ENCODE measurements at regions not wholly inside any gene's neighbourhood (a gene's known extent, or its start where the extent isn't known, plus 50 kb on each side); places are given as distances from the start of the nearest gene placed in this dataset.

- H3K79me2 ChIP-seq (ENCODE audit: insufficient read depth, low read length) = no peaks in the 10 kb centered on the region
- no peak overlapping the region for H2BK15ac ChIP-seq (ENCODE audit: low read depth, low read length)
- no peaks in the 10 kb centered on the region for H3K23me2 ChIP-seq (ENCODE audit: insufficient read length, low read depth, low read length, poor library complexity, severe bottlenecking)
- no peak overlapping the region for H3K4me3 Mint-ChIP-seq
- H3K27me3 ChIP-seq (ENCODE audit: insufficient read depth, low read length) = no peaks in the 10 kb centered on the region
- no peak overlapping the region for H3K27ac ChIP-seq (ENCODE audit: insufficient read length, low read depth, low read length)
- H3K9me3 ChIP-seq (ENCODE audit: control insufficient read depth, low read depth, low read length) = peaks cover 12% of the 10 kb centered on the region
- no peak overlapping the region for H2AFZ ChIP-seq (ENCODE audit: low read length)
- no peak overlapping the region for H3K56ac ChIP-seq (ENCODE audit: insufficient read length, low read depth, low read length)
- H4K5ac ChIP-seq (ENCODE audit: insufficient read length, low read depth, low read length) = no peak overlapping the region
- H3K23ac ChIP-seq (ENCODE audit: insufficient read length, low read depth, low read length) = no peak overlapping the region
- H4K91ac ChIP-seq (ENCODE audit: insufficient read length, low read depth, low read length) = no peak overlapping the region
- WGBS (ENCODE audit: extremely low coverage, insufficient read length, low lambda C conversion rate) = no CpG with 5 or more reads among the region's 7 CpGs
- no peak for TF ChIP-seq CTCF (conservative IDR thresholded peaks at IDR 0.05)
- no peak overlapping the region for H3K18ac ChIP-seq (ENCODE audit: insufficient read length, low read depth, low read length)
- H2BK120ac ChIP-seq (ENCODE audit: low read depth, low read length, poor library complexity, severe bottlenecking) = no peak overlapping the region
- no peaks in the 10 kb centered on the region for H3K79me1 ChIP-seq (ENCODE audit: insufficient read depth, low read depth, low read length, poor library complexity, severe bottlenecking)
- H3K14ac ChIP-seq (ENCODE audit: insufficient read depth, low read length) = no peak overlapping the region
- no peak overlapping the region for H2AK5ac ChIP-seq (ENCODE audit: insufficient read length, low read length)
- DNase-seq = no peak
- H3K4ac ChIP-seq (ENCODE audit: low read depth, low read length) = no peak overlapping the region
- H2BK20ac ChIP-seq (ENCODE audit: low read depth, low read length, poor library complexity, severe bottlenecking) = no peak overlapping the region
- no peak overlapping the region for H2BK12ac ChIP-seq (ENCODE audit: insufficient read length, low read depth, low read length)
- H3K36me3 Mint-ChIP-seq (ENCODE audit: insufficient read depth in 1 of 3, low read depth in 3 of 3) = peaks cover 0 to 4% (median 4%) of the 10 kb centered on the region in 3 experiments; a peak in 1 of 7 replicates
- H3K4me1 Mint-ChIP-seq = no peaks in the 10 kb centered on the region
- no peak overlapping the region for H2BK5ac ChIP-seq (ENCODE audit: insufficient read length, low read length)
- no peaks in the 10 kb centered on the region for H4K20me1 ChIP-seq (ENCODE audit: control insufficient read depth, insufficient read depth, insufficient read length)
- H3K9ac ChIP-seq (ENCODE audit: extremely low read depth, insufficient read length, low read length) = no peak overlapping the region
- H3K4me2 ChIP-seq (ENCODE audit: insufficient read depth, insufficient read length, low read length) = no peak overlapping the region
- no peaks in the 10 kb centered on the region; the same call in none of the 2 replicates for H3K27me3 Mint-ChIP-seq (ENCODE audit: low read depth)
- H3T11ph ChIP-seq (ENCODE audit: low read length) = no peak overlapping the region
- H4K8ac ChIP-seq (replicated peaks; ENCODE audit: insufficient read length, low read depth, low read length) = no peak overlapping the region
- H3K9me3 Mint-ChIP-seq = peaks cover 60 to 62% of the 10 kb centered on the region in 2 experiments
- H3K27ac Mint-ChIP-seq = no peak overlapping the region
- no peaks in the 10 kb centered on the region for H3K4me1 ChIP-seq (ENCODE audit: insufficient read depth, low read length)
These were observed 205.8 kb upstream of the SPANXN1 start for GRCh38 chrX:145041486-145041885.

All from H9 (cell line).